Anterior cingulate cortex (tissue), 58 donors: ENCODE measurements at regions not wholly inside any gene's neighbourhood (a gene's known extent, or its start where the extent isn't known, plus 50 kb on each side); places are given as distances from the start of the nearest gene placed in this dataset.

Experiments
- DNase-seq, 58 donors: peaks; one replicate each; lab custom pipeline; 2025; lab: John Stamatoyannopoulos, UW

DNA sequence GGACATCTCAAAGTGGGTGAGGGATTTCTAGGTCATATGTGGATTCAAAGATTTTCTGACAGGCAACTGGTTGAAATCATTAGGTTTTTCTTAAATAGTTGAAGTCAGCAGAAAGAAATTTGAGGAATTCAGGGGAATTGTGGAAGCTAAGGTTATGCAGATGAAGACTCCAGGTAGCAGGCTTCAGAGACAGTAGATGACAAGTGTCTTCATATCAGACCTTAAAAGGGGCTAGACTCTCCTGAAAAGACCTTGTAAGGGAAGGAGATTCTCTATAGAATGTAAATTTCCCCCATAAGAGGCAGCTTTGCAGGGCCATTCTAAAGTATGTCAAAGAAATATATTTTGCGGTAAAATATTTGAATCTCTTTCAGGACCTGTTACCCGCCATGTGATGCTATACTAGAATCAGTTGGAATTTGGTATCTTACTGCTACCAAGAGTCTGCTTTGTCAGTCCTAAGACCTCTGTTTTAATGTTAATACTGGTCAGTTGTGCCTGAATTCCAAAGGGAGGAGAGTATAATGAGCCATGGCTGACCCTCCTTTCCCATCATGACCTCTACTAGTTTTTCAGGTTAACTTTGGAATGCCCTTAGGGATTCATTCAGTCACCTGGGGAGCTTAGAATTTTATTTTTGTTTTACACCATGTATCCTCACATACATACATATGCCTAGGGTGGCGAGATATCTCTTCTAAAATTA lies 1115.5 kb upstream of the SLC10A2 start:
- DNase-seq, result no peak

DNA sequence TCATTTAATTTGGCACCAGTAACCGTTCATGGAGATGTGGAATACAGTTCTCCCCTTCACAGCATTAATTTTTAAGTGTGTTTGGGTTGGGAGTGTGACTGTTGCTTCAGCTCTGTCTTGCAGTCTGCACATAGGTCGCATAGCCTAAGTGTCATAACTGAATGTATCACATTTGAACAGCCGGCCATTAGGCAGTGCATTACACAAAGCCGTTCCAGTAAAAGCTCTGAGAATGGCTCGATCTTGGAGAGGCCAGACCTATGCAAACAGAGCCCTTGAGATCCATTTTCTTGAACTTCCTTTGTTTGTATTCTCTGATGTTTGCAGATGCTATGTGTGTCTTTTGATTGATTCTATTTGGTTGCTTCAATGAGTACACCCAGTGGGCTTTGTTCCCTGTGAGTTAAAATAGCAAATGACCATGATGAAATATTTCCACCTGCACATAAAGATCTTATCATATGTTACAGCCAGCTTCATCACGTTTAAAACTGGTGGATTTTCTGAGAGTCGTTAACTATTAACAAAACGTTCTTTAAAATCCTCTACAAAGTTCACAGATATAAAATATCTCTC lies 1104.9 kb upstream of the SLC10A2 start:
- DNase-seq, result no peak

DNA sequence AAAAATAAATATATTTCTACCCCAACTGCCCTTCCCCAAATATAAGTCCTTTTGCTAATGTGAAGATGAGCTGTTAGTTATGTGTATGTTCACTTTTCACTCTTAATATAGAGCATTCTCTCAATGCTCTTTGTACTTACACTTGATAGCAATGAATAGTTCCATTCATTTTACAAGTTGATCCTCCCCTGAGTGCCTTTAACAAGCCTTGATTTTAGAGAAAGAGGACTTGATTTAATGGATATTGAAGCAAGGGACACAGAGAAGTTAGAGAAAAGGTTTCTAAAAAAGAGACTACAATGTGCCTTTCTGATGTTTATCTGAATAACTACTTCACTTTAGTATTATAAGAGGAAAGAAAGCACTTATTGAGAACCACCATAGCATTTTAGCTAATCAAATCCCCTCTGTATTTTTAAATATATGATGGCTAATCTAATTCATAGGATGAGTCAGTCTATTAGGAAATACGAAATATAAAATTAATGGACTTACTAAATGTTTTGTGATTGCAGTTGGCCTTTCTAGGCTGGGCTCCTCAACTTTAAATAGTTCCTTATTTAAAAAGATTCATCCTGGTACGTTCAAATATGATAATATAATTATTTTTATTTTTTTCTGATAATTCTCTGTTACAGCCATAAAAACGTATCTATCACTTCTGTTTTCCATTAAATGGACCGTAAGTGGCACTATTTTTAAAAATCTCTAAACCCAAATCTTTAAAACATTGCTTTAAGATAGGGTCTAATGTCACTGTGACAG lies 1097.8 kb upstream of the SLC10A2 start:
- no peak for DNase-seq

DNA sequence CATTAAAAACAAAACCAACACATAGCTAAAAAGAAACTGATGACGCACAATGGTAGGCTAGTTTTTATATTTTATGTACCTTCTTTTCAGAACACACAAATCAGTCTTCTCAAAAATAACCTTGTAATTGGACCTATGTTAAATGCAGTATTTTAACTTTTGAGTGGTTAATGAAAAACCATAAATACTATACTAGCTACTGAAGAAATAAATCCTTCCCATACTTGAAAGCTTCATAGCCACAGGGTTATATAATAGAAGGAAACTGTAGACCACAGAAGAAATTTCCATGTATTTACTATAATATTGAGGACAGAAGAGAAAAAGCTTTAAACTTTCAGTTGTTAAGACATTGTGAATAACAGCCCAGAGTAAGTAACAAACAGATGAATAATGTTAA lies 1094.3 kb upstream of the SLC10A2 start:
- no peak for DNase-seq

DNA sequence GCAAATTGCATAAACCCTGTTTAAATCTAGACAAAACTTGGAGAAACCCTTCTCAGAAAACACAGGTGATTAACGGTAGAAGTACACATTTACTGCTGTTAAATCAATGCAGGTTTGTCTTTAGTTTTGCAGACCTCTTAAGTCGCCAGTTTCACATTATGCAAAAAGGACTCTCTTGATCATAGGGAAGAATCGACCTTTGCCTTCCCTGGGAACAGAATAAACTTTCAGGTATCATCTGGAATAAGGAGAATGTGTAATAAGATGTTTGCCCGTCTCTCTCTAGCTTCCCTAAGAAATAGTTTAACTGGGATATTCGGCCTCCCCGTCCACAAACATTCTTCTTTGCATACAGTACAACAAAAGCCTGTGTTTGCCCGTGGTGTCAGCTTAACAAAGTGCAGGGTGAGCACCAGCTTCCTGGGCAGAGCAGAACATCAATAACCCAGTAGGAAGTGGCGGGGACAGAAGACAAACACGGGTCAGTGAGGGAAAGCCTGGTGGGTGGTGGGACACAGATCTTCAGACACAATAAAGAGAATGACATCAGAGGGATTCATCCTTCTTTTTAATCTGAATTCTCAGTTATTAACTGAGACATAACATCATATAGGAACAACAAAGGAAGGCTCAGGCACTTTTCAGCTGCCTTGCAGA lies 1077.7 kb upstream of the SLC10A2 start:
- no peak for DNase-seq

DNA sequence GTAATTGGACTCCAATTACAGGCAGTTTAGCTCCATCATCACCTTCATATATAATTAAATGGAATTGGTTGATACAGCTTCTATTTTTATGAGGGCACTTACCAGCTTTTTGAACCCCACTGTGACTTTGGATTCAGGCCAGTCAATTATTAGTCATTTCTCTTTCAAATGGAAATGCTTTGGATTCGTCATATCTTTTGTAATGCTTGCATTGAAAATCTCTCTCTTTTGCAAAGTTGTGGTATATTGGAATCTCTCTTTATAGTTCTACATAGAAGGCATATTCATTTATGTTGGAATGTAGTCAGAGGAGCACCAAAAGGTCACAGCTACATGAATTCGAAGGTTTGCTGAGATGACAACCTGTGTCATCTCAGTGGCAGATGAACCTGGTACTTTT lies 1074.3 kb upstream of the SLC10A2 start:
- DNase-seq, result no peak

DNA sequence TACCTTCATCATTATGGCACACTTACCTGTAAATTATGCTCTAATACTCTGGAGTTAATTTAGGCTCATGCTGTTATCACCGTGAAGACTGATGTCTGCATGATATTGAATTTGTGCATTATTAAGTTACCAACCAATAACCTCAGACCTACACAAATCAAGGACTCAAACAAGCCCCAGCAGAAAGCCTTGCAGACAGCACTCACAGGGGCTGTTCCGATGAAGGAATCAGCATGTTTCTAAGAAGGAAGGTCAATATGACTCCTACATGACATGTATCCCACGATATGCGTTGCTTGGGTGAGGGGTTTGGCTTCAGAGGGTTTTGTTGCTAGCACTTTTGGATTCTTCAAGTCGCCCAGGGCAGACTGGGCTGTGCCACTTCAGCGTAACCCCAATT lies 1071.2 kb upstream of the SLC10A2 start:
- no peak for DNase-seq

DNA sequence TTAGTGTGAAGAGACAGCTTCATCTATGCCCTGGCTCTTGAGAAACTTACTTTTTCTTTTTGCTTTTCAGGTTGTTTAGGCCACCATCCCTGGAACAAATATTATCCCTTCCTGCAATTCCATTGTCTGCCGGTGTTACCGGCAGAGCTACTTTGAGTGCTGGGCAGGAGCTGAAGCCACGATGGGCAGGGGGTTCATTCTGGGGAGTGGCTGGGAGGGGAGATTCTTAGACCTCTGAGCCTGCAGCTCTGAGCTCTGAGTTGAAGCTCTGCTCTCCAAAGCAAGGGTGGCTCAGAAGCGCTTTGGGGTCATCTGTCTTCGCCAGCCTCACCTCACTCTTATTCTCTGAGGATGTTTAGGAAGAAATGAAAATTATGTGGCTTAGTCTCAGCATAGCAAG lies 1066.6 kb upstream of the SLC10A2 start:
- DNase-seq, result no peak

DNA sequence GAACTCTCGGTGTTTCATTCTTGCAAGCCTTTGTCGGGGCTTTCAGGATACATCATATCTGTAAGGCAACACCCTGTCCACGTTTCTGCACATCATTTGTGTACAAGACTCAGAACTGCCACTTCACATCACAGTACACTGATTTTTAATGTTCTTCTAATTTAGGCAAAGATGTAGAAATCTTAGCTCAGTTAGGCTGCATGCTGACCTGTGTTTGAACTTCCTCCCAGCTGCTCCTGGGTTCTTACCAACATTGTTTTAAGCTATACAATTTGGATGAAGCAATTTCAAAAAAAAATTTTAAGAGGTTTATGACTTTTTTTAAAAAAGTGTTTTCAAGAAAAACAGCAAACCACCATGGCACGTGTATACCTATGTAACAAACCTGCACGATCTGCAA lies 1047.9 kb upstream of the SLC10A2 start:
- DNase-seq, result no peak

DNA sequence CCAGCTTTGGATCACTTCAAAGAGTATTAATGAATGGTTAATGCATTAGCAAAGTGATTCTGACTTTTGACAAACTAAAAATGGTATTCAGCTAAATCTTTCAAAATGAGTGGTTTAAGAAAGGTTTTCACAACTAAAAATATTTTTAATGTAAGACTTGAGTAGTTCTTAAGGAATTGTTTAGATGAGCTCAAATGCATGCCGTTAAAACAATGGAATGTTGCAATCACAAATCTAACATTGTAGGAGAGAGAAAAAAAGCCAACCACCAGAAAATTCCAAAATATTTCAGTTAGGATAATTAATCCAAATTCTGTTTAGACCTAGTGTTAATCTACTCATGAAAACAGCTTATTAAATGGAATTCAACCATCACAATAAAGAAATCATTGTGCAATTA lies 1044.8 kb upstream of the SLC10A2 start:
- DNase-seq, result no peak

DNA sequence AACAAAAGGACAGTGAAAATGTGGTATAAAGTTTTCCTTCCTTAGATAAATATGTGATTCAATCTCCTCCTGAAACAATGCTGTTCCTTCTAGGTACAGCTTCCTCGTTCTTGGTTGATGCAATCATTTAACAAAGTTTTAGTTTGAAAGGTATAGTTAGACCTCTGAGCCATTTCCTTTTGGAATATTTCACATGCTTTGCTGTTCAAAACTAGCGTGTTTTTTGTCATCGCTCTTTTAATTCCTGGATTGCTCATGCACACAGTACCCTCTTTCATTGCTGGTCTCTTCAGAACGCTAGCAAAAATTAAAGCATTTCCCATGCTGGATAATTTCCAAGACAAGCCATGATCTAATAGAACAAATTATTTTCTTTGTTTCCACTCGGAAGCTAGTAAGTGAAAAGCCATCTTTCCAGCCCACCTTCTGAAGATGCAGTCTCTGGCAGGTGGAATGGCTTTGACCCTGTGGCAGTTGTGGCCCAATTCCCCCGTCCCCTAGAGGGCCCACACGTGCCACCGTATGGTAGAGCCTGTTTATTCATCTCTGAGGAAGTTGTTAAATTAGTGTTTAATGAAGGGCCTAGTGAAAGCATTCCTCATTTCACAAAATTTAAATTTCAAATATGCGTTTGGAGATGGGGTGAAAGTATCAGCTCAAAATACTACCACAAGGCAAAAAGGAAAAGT lies 1040.6 kb upstream of the SLC10A2 start:
- DNase-seq, result no peak

DNA sequence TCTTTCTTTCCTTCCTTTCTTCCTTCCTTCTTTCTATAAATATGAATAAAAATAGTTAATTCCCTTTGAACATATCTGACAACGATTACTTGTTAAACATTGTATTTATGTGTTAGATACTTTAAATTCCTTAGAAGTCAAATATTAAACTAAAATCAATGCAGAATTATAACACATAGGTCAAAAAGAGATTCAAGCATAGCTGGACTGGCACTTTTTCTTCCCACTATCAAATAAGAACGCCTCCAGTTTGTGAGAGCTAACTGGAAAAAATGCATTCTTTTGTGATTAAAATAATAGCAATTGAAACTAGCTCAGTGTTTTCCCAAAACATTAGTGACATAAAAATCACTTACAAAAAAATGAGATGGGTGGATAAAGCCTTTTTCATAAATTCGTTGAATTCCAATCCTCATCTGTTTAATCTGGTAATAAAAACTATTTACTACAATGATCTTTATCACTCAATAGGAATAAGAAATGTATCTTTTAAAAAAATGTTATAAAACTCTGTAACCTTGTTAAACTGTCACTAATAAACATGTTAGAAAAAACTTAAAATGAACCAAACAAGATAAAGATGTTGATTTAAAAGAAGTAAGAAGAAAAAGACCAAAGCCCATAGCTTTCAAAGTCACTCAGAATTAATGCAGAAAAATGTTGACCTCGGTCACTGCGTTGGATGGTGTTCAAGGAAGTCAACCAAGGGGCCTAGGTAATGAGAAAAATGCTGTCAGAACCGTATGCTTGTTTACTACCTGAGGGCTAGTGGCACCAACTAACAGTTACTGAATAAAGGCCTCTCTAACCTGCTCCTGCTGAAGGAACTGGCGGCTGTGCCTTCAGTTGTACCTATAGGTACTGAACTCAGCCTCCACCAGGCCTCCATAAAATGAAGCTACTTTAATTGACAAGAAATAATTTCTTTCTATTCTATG lies 1039.5 kb upstream of the SLC10A2 start:
- DNase-seq, result no peak

DNA sequence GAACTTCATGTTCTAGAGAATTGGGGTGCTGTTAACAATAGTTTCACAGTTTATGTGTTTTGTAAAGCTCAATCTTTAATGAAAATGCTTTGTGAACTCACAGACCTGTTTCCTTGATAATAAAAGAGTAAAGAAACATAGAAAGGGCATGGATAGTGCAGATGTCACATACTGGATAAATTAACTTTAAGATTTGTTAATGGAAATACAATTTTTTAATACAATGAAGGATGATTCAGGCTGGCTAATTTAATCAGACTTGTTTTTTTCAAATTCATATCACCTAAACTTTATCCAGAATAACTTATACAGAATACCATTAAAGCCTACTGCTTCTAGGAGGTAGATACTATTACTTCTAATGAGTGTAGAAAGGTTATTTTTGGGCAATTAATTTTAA lies 1033.5 kb upstream of the SLC10A2 start:
- no peak for DNase-seq

DNA sequence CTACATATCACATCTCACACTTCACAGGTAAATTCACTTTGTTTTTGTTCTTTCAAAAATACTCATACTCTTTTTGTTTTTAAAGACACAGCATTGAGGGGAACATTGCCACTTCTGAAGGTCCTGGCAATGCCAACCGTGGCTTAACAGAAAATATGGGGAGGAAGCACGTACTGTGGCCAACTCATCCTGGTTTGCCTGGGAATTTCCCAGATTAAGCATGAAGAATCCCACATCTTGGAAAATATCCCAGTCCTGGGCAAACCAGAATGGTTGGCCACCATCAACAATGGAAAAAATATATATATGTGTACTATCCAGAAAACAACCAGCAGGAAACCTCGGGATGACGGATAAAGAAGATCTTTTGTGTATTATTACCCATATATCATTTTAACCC lies 1032.2 kb upstream of the SLC10A2 start:
- DNase-seq, result no peak

DNA sequence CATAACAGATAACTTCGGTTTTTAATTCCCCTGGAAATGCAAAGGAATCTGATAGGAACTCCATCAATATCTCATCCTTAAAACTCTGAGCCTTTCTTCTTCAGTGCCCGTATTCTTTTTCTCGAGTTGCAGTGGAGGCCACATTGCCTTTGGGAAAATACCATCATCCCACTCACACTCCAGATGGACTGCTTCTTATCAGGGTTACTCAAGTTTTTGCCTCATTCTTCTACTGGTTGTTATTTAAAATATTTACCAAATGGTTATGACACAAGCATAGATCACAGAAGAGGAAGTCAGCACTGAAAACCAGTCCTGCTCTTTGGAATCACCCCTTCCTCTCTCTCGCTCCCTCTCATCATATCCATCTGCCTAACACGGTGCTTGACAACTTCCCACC lies 1020.5 kb upstream of the SLC10A2 start:
- DNase-seq, result no peak

DNA sequence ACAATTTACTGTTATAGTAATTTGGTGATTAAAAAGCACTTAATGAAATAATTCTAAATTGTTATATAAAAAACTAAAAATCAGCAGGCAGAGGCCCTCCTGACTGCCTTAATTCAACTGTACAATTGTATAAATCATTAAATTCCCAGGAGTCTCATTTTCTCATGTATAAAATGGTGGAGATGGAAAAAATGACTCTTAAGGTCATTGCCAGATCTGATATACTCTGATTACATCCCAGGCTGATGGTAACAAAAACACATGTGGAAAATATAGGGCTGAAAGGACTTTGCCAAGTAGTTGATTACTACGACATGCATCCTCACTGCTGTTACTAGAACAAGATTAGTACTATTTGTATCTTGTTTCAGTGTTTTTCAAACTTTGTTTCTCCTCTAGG lies 1020.0 kb upstream of the SLC10A2 start:
- no peak for DNase-seq

DNA sequence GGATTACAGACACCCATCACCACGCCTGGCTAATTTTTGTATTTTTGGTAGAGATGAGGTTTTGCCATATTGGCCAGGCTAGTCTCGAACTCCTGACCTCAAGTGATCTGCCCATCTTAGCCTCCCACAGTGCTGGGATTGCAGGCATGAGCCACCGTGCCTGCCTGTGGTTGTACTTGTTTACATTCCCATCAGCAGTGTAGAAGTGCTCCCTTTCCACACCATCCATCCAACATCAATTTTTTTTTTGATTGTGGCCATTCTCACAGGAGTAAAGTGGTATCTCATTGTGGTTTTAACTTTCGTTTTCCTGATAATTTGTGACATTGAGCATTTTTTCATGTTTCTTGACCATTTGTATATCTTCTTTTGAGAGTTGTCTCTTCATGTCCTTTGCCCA lies 1019.4 kb upstream of the SLC10A2 start:
- no peak for DNase-seq

DNA sequence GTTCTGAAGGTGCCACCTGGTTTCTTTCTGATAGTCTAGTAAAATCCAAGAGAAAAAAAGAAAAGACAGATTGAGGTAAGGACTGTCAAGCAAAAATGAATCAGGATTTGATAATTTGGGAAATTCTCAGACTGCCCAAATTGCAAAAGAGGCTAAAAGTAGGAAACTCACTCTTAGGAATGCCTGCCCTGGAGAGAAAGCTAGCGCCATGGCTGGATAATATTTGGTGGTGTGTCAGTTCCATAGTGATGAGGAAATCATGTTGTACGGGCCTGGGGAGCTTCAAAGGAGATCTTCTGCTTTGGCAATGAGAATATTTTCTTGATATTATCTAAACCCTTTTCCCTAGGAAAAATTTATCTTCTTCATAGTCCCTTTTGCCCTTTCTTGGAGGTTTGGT lies 1008.1 kb upstream of the SLC10A2 start:
- DNase-seq, result no peak

DNA sequence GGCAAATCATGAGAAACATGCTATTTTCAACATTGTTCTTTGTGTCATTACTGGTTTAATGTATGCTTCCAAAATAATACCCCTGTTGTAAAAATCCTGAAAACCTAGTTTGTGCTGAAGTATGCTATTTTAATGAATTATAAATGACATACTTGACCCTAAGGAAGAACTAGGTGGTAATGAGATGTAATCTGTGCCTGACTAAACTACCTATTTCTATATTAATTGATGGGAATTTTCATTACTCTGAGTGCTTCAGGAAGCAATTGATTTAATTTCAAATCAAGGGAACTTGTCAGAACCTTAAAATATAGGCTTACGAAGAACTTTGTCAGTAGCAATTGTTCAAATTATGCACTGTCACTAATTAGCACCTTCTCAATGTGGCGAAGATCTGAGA lies 1005.6 kb upstream of the SLC10A2 start:
- DNase-seq, result no peak

DNA sequence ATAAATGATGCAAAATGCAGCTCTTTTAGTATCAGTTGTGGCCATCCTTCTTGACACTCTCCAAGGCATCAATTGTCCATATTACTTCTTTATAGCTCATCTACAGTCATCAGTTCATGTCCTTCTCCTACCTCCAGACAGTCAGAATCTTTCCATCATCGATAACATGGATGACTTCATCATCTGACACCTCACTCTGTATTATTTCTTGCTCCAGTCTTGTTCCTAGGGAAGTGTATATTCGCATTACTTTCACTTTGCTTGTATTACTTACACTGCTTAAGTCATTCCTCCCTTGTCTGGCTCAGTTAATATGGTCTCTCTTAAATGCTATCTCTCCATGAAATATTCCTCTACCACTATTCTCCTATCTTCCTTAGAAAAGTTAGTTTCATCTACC lies 999.1 kb upstream of the SLC10A2 start:
- no peak for DNase-seq
